ENCODE measurements at regions not wholly inside any gene's neighbourhood (a gene's known extent, or its start where the extent isn't known, plus 50 kb on each side); places are given as distances from the start of the nearest gene placed in this dataset.
A peak's percentile ranks its signal among the peaks of the same experiment; 100 is the strongest.
"Not testable (repeated sequence)": the region's sequence is repeated elsewhere in the genome, so short reads cannot be mapped to it uniquely, and the experiment has no call there.

DNA sequence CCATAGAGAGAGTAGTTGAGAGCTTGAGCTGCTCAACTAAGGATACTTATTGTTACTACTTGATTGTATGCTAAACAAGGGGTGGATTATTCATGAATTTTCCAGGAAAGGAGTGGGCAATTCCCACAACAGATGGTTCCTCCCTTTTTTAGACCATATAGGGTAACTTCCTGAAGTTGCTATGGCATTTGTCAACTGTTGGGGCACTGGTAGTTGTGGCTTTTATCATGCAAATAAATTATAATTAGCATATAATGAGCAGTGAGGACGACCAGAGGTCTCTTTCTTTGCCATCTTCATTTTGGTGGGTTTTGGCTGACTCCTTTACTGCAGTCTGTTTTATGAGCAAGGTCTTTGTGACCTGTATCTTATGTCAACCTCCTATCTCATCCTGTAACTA, 1403.5 kb upstream of the PABPC4L start:
- DNase-seq: no peak

GRCh38 chr4:135604531-135604930, 1402.9 kb upstream of the PABPC4L start:
- no peak for DNase-seq

DNA sequence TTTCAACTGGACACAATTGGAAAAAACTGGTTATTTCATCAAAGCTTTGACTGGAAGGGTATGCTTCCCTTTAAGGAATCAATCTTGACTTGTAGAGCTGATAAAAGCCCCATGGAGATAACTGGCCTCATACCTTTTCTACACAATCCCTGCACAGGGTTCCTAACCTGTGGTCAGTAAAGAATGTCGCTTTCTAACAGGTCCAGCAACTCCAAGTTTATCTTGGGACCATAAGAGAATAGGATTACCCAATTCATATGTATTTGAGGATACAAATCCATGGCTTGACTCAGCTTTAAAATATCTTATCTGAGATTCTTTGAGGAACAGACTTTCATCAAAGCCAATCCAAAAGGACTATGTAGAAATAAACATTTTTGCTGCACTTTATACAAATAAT, 1399.8 kb upstream of the PABPC4L start:
- no peak for DNase-seq

DNA sequence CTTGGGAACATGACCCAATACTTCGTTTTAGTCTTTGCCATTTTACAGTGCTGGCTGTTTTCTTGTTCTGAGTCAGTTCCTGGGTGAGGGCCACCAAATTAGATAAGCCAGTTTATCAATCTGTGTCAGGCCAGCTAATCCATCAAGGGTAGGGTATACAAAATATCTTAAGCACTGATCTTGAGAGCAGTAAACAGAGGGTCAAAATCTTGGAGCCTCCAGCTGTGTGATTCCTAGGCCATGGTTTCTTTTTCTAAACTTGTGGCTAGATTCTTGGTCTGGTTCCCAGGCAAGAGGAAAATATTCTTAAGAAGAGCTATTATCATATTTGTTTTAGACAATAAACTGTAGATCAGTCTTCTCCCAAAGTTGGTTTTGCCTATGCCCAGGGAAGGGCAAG, 1396.6 kb upstream of the PABPC4L start:
- no peak for DNase-seq

DNA sequence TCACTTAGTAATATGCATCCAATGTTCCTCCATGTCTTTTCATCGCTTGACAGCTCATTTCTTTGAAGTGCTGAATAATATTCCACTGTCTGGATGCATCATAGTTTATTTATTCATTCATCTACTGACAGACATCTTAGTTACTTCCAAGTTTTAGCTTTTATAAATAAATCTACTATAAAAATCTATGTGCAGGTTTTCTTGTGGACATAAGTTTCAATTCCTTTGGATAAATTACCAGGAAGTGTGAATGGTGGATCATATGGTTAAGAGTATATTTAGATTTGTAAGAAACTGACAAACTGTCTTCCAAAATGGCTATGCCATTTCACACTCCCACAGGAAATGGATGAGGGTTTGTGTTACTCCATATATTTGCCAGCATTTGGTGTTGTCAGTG, 1392.9 kb upstream of the PABPC4L start:
- DNase-seq: no peak

DNA sequence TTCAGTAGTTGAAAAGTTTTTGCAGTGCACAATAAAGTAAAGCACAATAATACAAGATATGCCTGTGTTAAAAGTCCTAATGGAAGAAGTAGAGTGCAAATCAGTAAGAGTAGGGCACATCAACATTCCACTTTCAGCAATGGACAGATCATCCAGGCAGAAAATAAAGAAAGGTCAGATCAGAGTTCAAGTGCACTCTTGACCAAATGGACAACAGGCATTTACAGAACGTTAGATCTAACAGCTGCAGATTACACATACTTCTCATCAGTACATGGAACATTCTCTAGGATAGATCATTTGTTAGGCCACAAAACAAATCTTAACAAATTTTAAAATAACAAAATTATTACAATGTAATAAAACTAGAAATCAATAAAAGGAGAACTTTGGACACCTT, 1373.5 kb upstream of the PABPC4L start:
- DNase-seq: no peak

GRCh38 chr4:135573251-135573650, 1371.7 kb upstream of the PABPC4L start:
- DNase-seq: no peak

GRCh38 chr4:135564090-135564489, 1362.5 kb upstream of the PABPC4L start:
- no peak for DNase-seq

DNA sequence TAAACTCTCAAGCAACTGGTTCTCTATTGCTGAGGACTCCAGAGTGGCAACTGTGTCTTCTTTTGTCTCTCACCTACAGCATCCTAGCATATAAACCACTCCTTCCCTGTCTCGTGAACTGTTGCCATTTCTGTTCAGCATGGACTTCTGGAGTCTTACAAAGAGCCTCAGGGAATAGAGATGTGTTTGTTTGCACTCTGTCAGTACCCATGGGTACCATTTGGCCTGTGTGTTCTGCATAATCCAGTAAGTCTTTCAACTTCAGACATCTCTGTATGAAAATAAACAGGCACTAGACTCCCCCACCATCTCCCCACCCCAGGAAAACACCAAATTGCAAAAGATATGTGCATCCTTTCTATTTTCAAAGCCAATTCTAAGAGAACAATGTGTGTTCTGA, 1351.6 kb upstream of the PABPC4L start:
- no peak for DNase-seq

DNA sequence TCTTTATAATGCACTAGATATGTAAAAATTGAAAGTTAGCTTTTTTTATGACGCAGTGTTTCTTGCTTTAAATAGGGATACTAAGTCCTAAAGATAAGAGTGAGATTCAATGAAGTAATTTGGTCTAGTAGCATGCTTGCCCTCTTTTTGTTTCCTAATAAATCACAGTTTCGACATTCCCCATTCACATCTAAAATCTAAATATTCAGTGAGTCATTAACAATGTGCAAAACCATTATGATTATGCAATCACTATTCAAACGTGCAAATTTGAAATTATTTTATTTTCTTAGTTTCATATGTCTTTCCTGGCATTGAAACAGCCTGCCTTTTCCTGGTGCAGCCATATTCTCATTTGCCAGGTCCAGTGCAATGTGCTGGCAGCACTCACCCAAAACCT, 1350.5 kb upstream of the PABPC4L start:
- DNase-seq: no peak

DNA sequence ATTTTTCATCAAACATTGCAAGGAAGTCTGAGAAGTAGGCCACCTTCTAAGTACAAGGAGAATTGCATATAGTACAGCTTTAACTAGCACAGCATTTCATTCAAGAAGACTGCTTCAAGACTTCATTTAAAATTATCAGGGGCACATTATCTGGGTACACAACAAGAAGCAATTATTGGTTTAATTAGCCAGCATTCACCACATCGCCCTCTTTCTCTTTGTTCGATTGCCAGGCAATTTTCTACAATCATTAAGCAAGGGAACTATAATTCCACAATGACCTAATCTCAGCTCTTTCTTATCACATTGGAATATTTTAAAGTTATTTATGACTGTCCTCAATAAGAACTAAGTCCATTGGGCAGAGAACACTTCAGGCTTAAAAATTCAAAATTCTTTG, 1347.1 kb upstream of the PABPC4L start:
- peak; percentile 39 for DNase-seq

DNA sequence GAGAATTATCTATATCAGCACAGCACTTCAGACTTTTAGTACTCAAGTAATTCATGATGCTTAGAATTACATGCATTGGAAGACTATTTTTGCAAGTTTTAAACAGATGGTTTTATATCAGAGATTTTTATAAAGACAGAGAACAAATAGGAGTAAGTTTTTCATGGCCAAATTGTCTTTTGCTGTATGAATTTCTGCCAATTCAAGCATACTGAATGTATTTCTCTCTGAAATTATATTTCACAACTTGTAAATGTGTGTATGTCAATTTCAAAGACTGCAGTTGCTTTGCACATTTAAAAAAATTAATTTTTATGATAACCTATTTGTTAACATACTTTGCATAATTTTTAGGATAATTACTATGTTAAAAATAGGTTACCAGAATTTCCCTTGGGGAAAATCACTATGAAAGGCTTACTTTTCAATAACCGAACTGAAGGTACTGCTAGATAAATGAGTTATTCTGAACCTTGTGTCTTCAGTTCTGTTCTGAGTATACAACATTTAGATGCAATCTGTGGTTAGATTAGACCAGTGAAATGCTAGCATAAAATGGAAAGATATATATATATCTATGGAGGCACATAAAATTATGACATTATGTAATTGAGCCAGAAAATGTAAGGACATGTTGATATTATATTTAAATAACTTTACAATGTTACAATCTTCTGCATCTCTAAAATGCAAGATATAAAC, 1344.2 kb upstream of the PABPC4L start:
- DNase-seq: no peak

- no peak for DNase-seq
Observed at GRCh38 chr4:135538698-135539097, 1337.1 kb upstream of the PABPC4L start.

- no peak for DNase-seq
Observed at GRCh38 chr4:135533053-135533452, 1331.5 kb upstream of the PABPC4L start.

GRCh38 chr4:135532132-135532531, 1330.5 kb upstream of the PABPC4L start:
- DNase-seq: no peak

- DNase-seq: no peak
Observed at GRCh38 chr4:135515295-135515694, 1313.7 kb upstream of the PABPC4L start.

GRCh38 chr4:135510582-135510981, 1309.0 kb upstream of the PABPC4L start:
- DNase-seq: no peak

GRCh38 chr4:135508006-135508714, 1306.6 kb upstream of the PABPC4L start:
- DNase-seq: no peak

DNA sequence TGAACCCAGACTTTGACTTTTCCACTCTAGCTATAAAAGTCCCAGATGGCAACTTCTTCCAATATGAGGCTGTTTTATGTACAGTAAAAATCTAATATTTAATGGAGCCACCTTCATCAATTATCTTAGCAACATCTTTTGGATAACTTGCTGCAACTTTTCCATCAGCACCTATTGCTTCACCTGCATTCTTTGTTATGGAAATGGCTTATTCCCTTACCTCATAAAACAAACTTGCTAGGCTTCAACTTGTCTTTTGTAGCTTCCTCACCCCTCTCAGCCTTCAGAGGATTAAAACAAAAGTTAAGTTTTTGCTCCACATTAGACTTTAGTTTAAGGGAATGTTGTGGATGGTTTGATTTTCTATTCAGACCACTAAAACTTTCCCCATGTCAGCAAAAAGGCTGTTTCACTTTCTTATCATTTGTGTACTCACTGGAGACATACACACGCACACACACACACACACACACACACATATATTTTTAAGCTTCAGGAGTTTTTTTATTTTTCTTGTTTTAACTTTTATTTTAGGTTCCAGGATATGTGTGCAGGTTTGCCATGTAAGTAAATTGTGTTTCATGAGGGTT, 1296.1 kb upstream of the PABPC4L start:
- no peak for DNase-seq

DNA sequence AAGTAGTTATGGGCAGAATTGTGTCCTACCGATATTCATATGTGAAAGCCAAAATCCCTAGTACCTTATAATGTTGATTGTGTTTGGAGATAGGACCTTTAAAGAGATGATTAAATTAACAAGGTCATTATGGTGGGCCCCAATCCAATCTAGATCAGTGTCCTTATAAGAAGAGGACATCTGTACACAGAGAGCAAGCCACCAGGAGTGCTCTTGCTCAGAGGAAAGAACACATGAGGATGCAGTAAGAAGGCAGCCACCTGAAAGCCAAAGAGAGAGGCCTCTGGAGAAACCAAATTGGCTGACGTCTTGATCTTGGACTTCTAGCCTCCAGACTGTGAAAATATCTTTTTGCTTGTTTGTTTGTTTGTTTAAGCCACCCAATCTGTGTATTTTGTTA, 1290.8 kb upstream of the PABPC4L start:
- no peak for DNase-seq

DNA sequence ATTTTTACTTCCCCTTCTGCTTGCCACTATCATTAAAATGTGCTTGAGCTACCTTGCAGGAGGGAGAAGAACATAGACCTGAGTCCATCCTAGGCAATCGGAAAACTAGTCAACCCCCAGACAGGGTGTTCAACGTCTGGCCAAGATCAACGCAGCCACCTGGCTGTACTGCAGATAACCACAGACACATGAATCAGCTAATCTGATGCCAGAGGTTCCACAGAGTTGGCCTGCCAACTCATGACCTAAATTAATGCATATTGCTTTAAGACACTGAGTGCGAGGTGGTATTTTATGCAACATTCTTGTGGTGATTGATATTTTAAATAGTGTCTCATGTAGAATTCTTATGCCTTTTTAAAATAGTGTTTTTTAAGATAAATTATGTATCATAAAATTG, 1283.8 kb upstream of the PABPC4L start:
- no peak for DNase-seq

GRCh38 chr4:135476272-135476671, 1274.7 kb upstream of the PABPC4L start:
- DNase-seq: no peak

DNA sequence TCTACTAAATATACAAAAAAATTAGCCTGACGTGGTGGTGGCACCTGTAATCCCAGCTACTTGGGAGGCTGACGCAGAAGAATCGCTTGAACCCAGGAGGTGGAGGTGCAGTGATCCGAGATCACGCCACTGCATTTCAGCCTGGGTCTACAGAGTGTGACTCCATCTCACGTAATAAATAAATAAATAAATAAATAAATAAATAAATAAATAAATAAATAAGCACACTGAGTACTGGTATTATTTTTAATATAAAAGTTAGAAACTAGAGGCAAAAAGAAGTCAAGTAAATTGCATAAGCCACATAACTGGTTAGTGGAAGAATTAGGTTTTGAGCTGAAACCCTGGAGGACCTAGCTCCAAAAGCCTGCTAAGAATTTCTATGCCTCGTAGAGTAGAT, 1262.7 kb upstream of the PABPC4L start:
- no peak for DNase-seq

DNA sequence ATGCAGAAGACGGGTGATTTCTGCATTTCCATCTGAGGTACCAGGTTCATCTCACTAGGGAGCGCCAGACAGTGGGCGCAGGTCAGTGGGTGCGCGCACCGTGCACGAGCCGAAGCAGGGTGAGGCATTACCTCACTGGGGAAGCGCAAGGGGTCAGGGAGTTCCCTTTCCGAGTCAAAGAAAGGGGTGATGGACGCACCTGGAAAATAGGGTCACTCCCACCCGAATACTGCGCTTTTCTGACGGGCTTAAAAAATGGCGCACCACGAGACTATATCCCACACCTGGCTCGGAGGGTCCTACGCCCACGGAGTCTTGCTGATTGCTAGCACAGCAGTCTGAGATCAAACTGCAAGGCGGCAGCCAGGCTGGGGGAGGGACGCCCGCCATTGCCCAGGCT, 1246.0 kb upstream of the PABPC4L start:
- DNase-seq: not testable (repeated sequence)

DNA sequence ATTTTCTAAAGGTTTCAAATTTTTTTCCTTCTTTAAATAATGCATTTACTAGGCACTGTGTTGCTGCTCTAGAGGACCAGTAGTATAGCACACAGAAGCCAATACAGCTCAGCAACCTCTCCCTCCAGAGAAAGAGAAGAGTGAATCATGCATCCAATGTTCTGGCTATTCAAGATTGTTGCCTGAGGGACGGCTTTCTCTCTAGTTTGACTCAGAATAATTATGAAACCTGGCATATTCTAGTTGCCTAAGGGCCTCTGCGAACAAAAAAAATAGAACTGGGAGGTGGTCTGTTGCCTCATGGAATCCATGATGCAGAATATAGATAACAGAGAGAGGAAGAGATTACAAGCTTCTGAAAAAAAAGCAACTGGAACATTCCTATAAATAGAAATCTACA, 1233.3 kb upstream of the PABPC4L start:
- DNase-seq: no peak

All from NCI-H1105 (cell line).